Stimulated activated memory B cell treated with anti-CD40 and anti-IgM and Interleukin-4, amounts not matched to agents 10 μg/mL and 1 μg/mL and 100 μg/mL, for 72 hours (primary cell): ENCODE measurements at regions not wholly inside any gene's neighbourhood (a gene's known extent, or its start where the extent isn't known, plus 50 kb on each side); places are given as distances from the start of the nearest gene placed in this dataset.
"Not testable (repeated sequence)": the region's sequence is repeated elsewhere in the genome, so short reads cannot be mapped to it uniquely, and the experiment has no call there.

Experiments
- ATAC-seq: fragments of 150-1000 bp; cut with Tn5 transposase; 2 replicates; pipeline ENCODE4 v1.10.0; 2021
- H3K27ac Mint-ChIP-seq: one replicate; pipeline ENCODE4 v1.8.0; 2022; ENCODE audit warnings: mild to moderate bottlenecking, mixed read lengths
- H3K27me3 Mint-ChIP-seq: one replicate; pipeline ENCODE4 v1.8.0; 2022; ENCODE audit warnings: mixed read lengths
- H3K36me3 Mint-ChIP-seq: one replicate; pipeline ENCODE4 v1.8.0; 2022; ENCODE audit warnings: mixed read lengths
- H3K4me1 Mint-ChIP-seq: one replicate; pipeline ENCODE4 v1.8.0; 2022; ENCODE audit warnings: mixed read lengths
- H3K4me3 Mint-ChIP-seq: one replicate; pipeline ENCODE4 v1.8.0; 2022; ENCODE audit warnings: mild to moderate bottlenecking, moderate library complexity, mixed read lengths
- H3K9me3 Mint-ChIP-seq: one replicate; pipeline ENCODE4 v1.8.0; 2022; ENCODE audit warnings: mixed read lengths

GRCh38 chr1:95893921-95894320, 659.9 kb downstream of the RWDD3 start:
- Mint-ChIP-seq H3K9me3 (peaks cover 5% of the 10 kb centered on the region), H3K4me3 (no peak overlapping the region), H3K36me3 (no peaks in the 10 kb centered on the region), H3K27me3 (no peaks in the 10 kb centered on the region), H3K4me1 (no peaks in the 10 kb centered on the region), H3K27ac (no peak overlapping the region)
- no peak for ATAC-seq

GRCh38 chr1:95903060-95903459, 669.0 kb downstream of the RWDD3 start:
- H3K4me3 Mint-ChIP-seq: no peak overlapping the region

GRCh38 chr1:95905818-95906395, 671.9 kb downstream of the RWDD3 start:
- peaks cover 3% of the 10 kb centered on the region for H3K9me3 Mint-ChIP-seq
- no peak for ATAC-seq
- no peaks in the 10 kb centered on the region for H3K36me3 Mint-ChIP-seq
- H3K4me3 Mint-ChIP-seq: no peak overlapping the region
- H3K4me1 Mint-ChIP-seq: no peaks in the 10 kb centered on the region
- no peak overlapping the region for H3K27ac Mint-ChIP-seq
- no peaks in the 10 kb centered on the region for H3K27me3 Mint-ChIP-seq

More at GRCh38 chr1:95903060-95903459, 669.0 kb downstream of the RWDD3 start:
- no peak overlapping the region for H3K27ac Mint-ChIP-seq
- no peaks in the 10 kb centered on the region for H3K4me1 Mint-ChIP-seq
- no peaks in the 10 kb centered on the region for H3K36me3 Mint-ChIP-seq
- H3K9me3 Mint-ChIP-seq: peaks cover 7% of the 10 kb centered on the region
- no peak for ATAC-seq
- H3K27me3 Mint-ChIP-seq: no peaks in the 10 kb centered on the region

GRCh38 chr1:95911739-95912138, 677.7 kb downstream of the RWDD3 start:
- H3K36me3 Mint-ChIP-seq, ATAC-seq: not testable (repeated sequence)

GRCh38 chr1:95916616-95917015, 682.6 kb downstream of the RWDD3 start:
- H3K27me3 Mint-ChIP-seq: no peaks in the 10 kb centered on the region
- H3K4me3 Mint-ChIP-seq: no peak overlapping the region
- no peaks in the 10 kb centered on the region for H3K36me3 Mint-ChIP-seq
- H3K9me3 Mint-ChIP-seq: peaks cover 11% of the 10 kb centered on the region
- no peaks in the 10 kb centered on the region for H3K4me1 Mint-ChIP-seq
- no peak overlapping the region for H3K27ac Mint-ChIP-seq
- no peak for ATAC-seq

More at GRCh38 chr1:95911739-95912138, 677.7 kb downstream of the RWDD3 start:
- H3K27ac Mint-ChIP-seq, H3K4me1 Mint-ChIP-seq, H3K4me3 Mint-ChIP-seq, H3K27me3 Mint-ChIP-seq: not testable (repeated sequence)
- H3K9me3 Mint-ChIP-seq: peaks cover 11% of the 10 kb centered on the region

GRCh38 chr1:95924684-95925083, 690.7 kb downstream of the RWDD3 start:
- ATAC-seq: no peak
- Mint-ChIP-seq H3K27me3 (no peaks in the 10 kb centered on the region), H3K27ac (no peak overlapping the region), H3K36me3 (no peaks in the 10 kb centered on the region), H3K9me3 (peaks cover 7% of the 10 kb centered on the region), H3K4me3 (no peak overlapping the region), H3K4me1 (no peaks in the 10 kb centered on the region)

GRCh38 chr1:95926331-95926730, 692.3 kb downstream of the RWDD3 start:
- H3K4me1 Mint-ChIP-seq: no peaks in the 10 kb centered on the region
- H3K36me3 Mint-ChIP-seq: no peaks in the 10 kb centered on the region
- no peak overlapping the region for H3K27ac Mint-ChIP-seq
- H3K4me3 Mint-ChIP-seq: no peak overlapping the region
- H3K9me3 Mint-ChIP-seq: peaks cover 7% of the 10 kb centered on the region
- H3K27me3 Mint-ChIP-seq: no peaks in the 10 kb centered on the region
- no peak for ATAC-seq

- no peaks in the 10 kb centered on the region for H3K36me3 Mint-ChIP-seq
- no peak for ATAC-seq
- H3K4me1 Mint-ChIP-seq: no peaks in the 10 kb centered on the region
- H3K9me3 Mint-ChIP-seq: peaks cover 3% of the 10 kb centered on the region
- H3K27ac Mint-ChIP-seq: no peak overlapping the region
- H3K4me3 Mint-ChIP-seq: no peak overlapping the region
- H3K27me3 Mint-ChIP-seq: no peaks in the 10 kb centered on the region
Observed at GRCh38 chr1:95927061-95927460, 693.1 kb downstream of the RWDD3 start.

GRCh38 chr1:95935719-95936118, 701.7 kb downstream of the RWDD3 start:
- Mint-ChIP-seq H3K4me3 (no peak overlapping the region), H3K27me3 (no peaks in the 10 kb centered on the region), H3K4me1 (no peaks in the 10 kb centered on the region), H3K36me3 (no peaks in the 10 kb centered on the region), H3K27ac (no peak overlapping the region), H3K9me3 (peaks cover 3% of the 10 kb centered on the region)
- no peak for ATAC-seq

- no peaks in the 10 kb centered on the region for H3K9me3 Mint-ChIP-seq
- no peaks in the 10 kb centered on the region for H3K27me3 Mint-ChIP-seq
- no peak overlapping the region for H3K27ac Mint-ChIP-seq
- ATAC-seq: no peak
- H3K4me3 Mint-ChIP-seq: no peak overlapping the region
- H3K36me3 Mint-ChIP-seq: no peaks in the 10 kb centered on the region
- H3K4me1 Mint-ChIP-seq: no peaks in the 10 kb centered on the region
Observed at GRCh38 chr1:95941121-95941798, 707.2 kb downstream of the RWDD3 start.

- H3K27ac Mint-ChIP-seq: no peak overlapping the region
- no peaks in the 10 kb centered on the region for H3K9me3 Mint-ChIP-seq
- H3K27me3 Mint-ChIP-seq: no peaks in the 10 kb centered on the region
- H3K4me3 Mint-ChIP-seq: no peak overlapping the region
- H3K36me3 Mint-ChIP-seq: no peaks in the 10 kb centered on the region
- no peaks in the 10 kb centered on the region for H3K4me1 Mint-ChIP-seq
- no peak for ATAC-seq
Observed at GRCh38 chr1:95948023-95948422, 714.0 kb downstream of the RWDD3 start.

- no peaks in the 10 kb centered on the region for H3K9me3 Mint-ChIP-seq
- H3K27ac Mint-ChIP-seq: no peak overlapping the region
- no peaks in the 10 kb centered on the region for H3K36me3 Mint-ChIP-seq
- H3K27me3 Mint-ChIP-seq: no peaks in the 10 kb centered on the region
- no peak for ATAC-seq
- no peaks in the 10 kb centered on the region for H3K4me1 Mint-ChIP-seq
- no peak overlapping the region for H3K4me3 Mint-ChIP-seq
Observed at GRCh38 chr1:95951371-95952102, 717.5 kb downstream of the RWDD3 start.

GRCh38 chr1:95953015-95953414, 719.0 kb downstream of the RWDD3 start:
- Mint-ChIP-seq H3K27ac (no peak overlapping the region), H3K4me3 (no peak overlapping the region), H3K27me3 (no peaks in the 10 kb centered on the region), H3K9me3 (peaks cover under 1% of the 10 kb centered on the region), H3K36me3 (no peaks in the 10 kb centered on the region), H3K4me1 (no peaks in the 10 kb centered on the region)
- ATAC-seq: no peak

- H3K4me3 Mint-ChIP-seq: no peak overlapping the region
- no peaks in the 10 kb centered on the region for H3K27me3 Mint-ChIP-seq
- no peaks in the 10 kb centered on the region for H3K36me3 Mint-ChIP-seq
- no peak overlapping the region for H3K27ac Mint-ChIP-seq
- no peaks in the 10 kb centered on the region for H3K4me1 Mint-ChIP-seq
- peaks cover 8% of the 10 kb centered on the region for H3K9me3 Mint-ChIP-seq
- ATAC-seq: no peak
Observed at GRCh38 chr1:95954585-95954984, 720.6 kb downstream of the RWDD3 start.

GRCh38 chr1:95956215-95956614, 722.2 kb downstream of the RWDD3 start:
- H3K27ac Mint-ChIP-seq: no peak overlapping the region
- no peaks in the 10 kb centered on the region for H3K36me3 Mint-ChIP-seq
- no peaks in the 10 kb centered on the region for H3K27me3 Mint-ChIP-seq
- peaks cover 10% of the 10 kb centered on the region for H3K9me3 Mint-ChIP-seq
- no peaks in the 10 kb centered on the region for H3K4me1 Mint-ChIP-seq
- ATAC-seq: no peak
- no peak overlapping the region for H3K4me3 Mint-ChIP-seq

- Mint-ChIP-seq H3K27me3 (no peaks in the 10 kb centered on the region), H3K4me3 (no peak overlapping the region), H3K27ac (no peak overlapping the region), H3K9me3 (peaks cover 14% of the 10 kb centered on the region), H3K4me1 (no peaks in the 10 kb centered on the region), H3K36me3 (no peaks in the 10 kb centered on the region)
- ATAC-seq: no peak
Observed at GRCh38 chr1:95957748-95958147, 723.7 kb downstream of the RWDD3 start.
